HG03135 (cell line): ENCODE measurements at regions not wholly inside any gene's neighbourhood (a gene's known extent, or its start where the extent isn't known, plus 50 kb on each side); places are given as distances from the start of the nearest gene placed in this dataset.

ENCODE experiments used
- ATAC-seq: cut with Tn5 transposase; IDR thresholded peaks from one replicate; pipeline ENCODE4 v1.9.1; 2021; ENCODE audit warnings: mild to moderate bottlenecking, moderate library complexity; ENCODE audit not compliant: unreplicated experiment

- ATAC-seq, result no peak
Measured at GRCh38 chr3:102529452-102529851, 94.6 kb downstream of the ZPLD1 start.

- ATAC-seq, result no peak
Measured at GRCh38 chr3:102530415-102531181, 95.8 kb downstream of the ZPLD1 start.

- no peak for ATAC-seq
Measured at GRCh38 chr3:102531686-102532085, 96.9 kb downstream of the ZPLD1 start.

GRCh38 chr3:102532901-102533300 lies 98.1 kb downstream of the ZPLD1 start:
- ATAC-seq, result no peak

GRCh38 chr3:102533784-102534183 lies 99.0 kb downstream of the ZPLD1 start:
- no peak for ATAC-seq

- no peak for ATAC-seq
Measured at GRCh38 chr3:102536456-102536855, 101.6 kb downstream of the ZPLD1 start.

- no peak for ATAC-seq
Measured at GRCh38 chr3:102537123-102537522, 102.3 kb downstream of the ZPLD1 start.

- no peak for ATAC-seq
Measured at GRCh38 chr3:102544741-102545140, 109.9 kb downstream of the ZPLD1 start.

- ATAC-seq, result no peak
Measured at GRCh38 chr3:102545276-102545675, 110.5 kb downstream of the ZPLD1 start.

GRCh38 chr3:102553876-102554275 lies 119.1 kb downstream of the ZPLD1 start:
- no peak for ATAC-seq

GRCh38 chr3:102570511-102570910 lies 135.7 kb downstream of the ZPLD1 start:
- ATAC-seq, result no peak

GRCh38 chr3:102571006-102571405 lies 136.2 kb downstream of the ZPLD1 start:
- no peak for ATAC-seq

- no peak for ATAC-seq
Measured at GRCh38 chr3:102571720-102572384, 137.0 kb downstream of the ZPLD1 start.

- no peak for ATAC-seq
Measured at GRCh38 chr3:102573483-102574028, 138.7 kb downstream of the ZPLD1 start.

- ATAC-seq, result no peak
Measured at GRCh38 chr3:102574355-102574754, 139.5 kb downstream of the ZPLD1 start.

GRCh38 chr3:102576651-102577050 lies 141.8 kb downstream of the ZPLD1 start:
- no peak for ATAC-seq

GRCh38 chr3:102577082-102577789 lies 142.4 kb downstream of the ZPLD1 start:
- ATAC-seq, result no peak

- ATAC-seq, result no peak
Measured at GRCh38 chr3:102580760-102581159, 145.9 kb downstream of the ZPLD1 start.

- no peak for ATAC-seq
Measured at GRCh38 chr3:102586485-102586884, 151.7 kb downstream of the ZPLD1 start.

- ATAC-seq, result no peak
Measured at GRCh38 chr3:102593812-102594602, 159.2 kb downstream of the ZPLD1 start.

GRCh38 chr3:102595057-102595456 lies 160.2 kb downstream of the ZPLD1 start:
- no peak for ATAC-seq
